HG02973 (cell line): ENCODE measurements at regions not wholly inside any gene's neighbourhood (a gene's known extent, or its start where the extent isn't known, plus 50 kb on each side); places are given as distances from the start of the nearest gene placed in this dataset.

Experiments used
- ATAC-seq: cut with Tn5 transposase; IDR thresholded peaks from one replicate; pipeline ENCODE4 v1.9.1; 2021; ENCODE audit warnings: moderate library complexity; ENCODE audit not compliant: unreplicated experiment

DNA sequence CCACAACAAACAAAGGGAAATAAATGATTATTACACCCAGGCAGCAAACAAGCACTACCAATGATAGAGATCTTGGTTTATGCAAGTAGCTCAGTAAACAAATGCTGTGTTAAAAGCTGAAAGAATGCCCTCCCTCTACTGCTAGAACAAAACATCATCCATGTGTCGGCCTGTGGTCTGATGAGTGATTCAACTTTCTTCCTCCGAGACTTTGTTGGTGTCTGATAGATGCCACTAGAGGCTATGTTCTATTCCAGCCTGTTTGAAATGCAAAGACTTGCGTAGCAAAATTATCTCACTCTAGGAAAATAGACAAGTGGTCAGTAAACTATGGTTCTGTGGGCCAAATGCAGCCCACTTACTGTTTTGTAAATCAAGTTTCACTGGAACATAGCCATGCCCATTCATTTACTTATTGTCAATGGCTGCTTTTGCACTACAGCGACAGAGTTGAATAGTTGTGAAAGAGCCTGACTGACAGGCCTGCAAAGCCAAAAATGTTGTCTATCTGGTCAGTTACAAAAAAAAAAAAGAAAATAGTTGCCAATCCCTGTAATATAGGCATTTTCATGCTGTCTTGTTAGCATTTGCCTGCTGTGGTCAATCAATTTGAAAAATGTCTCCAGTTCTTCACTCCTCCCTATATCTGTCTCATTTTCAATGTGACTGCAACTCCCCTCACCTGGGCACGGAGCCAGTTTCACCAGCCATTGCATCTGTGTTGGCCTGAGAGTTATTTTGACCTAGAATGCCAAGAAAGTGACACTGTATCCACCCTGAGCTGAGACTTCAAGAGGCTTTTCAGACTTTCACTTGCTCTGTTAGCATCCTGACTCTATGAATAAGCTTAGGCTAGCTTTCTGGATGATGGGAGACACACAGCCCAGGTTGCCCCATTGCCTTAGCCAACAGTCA, 544.6 kb upstream of the BTBD3 start:
- no peak for ATAC-seq

DNA sequence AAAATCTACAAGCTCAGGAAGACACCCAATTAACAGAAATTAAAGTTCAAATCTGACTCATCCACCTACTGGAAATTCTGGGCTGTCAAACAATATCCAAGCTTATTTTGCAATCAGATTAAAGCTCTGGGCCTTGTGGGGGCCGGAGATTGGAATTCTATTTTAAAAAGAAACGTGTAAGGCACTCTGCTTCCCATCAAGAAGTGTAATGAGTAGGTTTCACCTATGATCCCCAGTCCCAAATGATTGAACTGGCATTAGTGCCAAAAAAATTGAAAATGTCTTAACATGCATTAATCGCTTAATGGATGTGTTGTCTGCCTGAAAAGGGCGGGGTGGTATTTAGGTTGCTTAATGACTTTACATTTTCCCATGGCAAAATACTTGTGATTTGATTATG, 542.4 kb upstream of the BTBD3 start:
- no peak for ATAC-seq

DNA sequence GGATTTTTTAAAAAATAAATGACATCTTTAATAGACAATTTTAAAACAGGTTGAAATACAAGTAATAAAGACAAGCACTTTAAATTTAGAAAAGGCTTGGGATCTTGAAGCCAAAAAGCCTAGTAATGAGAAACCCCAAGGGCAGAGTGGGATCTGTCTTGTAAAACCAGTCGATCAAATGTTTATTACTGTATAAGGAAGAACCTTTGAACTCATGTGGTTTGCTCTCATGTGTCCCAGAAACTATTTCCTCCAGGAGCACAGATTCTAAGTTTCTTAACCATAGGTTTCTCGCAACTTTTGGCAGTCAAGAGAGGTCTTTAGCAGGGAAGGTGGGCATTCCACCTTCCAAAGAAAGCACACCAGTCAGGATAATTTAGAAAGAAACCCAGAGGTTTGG, 541.7 kb upstream of the BTBD3 start:
- ATAC-seq = no peak

DNA sequence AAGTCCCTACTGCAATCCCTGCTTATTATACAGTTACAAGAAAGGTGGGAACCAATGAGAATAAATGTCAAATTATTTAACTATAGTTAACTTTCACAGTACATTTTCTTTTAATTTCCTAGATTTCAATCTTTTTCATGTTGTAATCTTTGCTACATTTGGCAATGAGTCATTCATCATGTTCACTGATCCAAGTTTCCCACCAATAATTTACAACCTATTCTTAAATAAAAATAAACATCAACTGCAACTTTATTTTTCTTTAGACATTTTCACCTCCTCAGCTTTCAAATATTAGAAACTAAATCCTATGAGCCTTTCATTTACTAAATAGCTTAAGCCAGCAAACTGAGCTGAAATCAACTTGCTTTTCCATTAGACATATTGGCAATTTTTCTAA, 541.3 kb upstream of the BTBD3 start:
- ATAC-seq = no peak

DNA sequence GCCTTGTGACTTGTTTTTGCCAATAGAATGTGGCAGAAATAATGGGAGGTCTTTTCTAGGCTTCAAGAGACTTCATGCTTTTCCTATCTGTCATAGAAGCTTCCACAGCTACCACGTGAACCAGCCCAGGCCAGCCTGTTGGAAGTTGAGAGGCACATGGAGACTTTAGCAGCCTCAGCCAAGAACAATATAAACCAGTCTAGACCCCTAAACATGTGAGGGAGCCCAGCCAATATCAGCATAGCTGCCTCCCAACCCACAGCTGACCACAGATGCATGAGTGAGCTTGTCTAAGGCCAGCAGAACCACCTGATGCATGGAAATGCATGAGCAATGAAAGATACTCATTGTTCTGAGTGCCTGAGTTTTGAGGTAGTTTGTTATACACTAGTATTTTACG, 540.7 kb upstream of the BTBD3 start:
- ATAC-seq = no peak

DNA sequence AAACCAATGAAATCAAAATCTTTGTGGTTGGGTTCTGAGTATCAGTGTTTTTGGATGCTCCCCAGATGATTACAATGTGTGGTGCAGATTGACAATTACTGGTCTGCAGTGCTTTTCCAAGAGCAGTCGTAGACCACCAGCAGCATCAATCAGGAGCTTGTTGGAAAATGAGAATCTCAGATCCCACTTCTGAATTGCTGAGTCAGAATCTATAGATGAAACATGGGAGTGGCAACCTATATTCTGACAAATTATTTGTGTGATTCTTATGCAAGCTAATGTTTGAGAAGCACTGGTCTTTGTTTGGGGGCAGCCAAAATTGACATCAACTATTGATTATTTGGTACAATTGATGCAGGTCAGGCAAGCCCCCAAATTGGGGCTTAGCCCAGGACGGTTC, 539.9 kb upstream of the BTBD3 start:
- ATAC-seq = no peak

DNA sequence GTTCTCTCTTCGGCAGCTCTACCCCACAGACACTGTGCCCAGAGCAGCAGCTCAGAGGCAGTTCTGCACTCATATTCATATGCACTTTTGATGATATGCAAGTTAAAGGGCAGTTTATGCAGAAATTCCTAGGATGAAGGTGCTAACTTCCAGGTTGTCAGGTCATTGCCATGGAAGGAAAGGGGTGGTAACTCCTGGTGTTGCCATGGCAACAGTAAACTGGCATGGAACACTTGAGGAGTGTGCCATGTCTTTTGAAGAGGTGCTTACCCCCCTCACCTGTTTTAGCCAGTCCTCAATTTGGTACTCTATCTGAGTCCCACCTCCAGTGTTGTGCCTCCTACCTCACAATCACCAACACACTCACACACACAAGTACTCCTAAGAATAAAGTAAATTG, 539.4 kb upstream of the BTBD3 start:
- ATAC-seq = no peak

DNA sequence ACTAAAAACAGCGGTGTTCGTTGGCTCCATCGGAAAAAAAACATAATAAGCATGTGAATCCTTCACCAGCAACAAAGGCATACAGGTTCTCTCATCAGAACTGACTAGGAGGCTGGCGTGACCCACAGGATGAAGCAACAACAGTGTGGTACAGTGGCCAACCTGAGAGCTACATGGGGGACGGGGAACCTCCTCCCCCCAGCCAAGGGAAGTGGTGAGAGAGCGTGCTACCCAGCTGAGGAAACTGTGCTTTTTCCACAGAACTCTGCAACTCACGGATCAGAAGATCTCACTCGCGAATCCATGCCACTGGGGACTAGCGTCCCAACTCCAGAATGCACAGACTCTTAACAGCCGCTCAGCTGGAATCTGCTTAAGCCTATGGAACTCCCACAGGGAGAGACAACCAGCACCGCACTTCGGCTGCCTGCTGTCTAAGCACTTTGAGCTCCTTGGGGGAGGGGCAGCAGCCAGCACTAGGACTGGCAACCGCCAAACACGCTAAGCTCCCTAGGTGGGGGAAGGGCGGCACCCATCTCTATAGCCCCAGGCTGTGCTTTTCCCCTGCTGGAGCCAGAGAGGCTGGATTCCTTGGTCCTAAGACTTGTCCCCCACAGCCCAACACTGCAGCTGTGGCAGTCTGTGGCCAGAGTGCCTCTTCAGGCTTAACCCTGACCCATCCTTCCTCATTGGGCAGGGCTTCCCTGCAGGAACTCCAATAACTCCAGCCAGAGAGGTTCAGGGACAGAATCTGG, 538.3 kb upstream of the BTBD3 start:
- no peak for ATAC-seq

DNA sequence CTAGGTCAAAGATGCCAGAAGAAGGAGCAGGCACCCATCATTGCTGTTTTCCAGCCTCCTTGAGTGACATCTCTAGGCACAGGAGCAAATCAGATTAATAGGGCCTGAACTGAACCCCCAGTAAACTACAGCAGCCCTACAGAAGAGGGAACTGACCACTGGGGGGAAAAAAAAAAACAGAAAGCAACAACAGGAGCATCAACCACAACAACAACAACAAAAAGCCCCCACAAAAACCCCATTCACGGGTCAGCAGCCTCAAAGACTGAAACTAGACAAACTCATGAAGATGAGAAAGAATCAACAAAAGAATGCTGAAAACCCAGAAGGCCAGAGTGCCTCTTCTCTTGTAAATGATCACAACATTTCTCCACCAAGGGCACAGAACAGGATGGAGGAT, 537.4 kb upstream of the BTBD3 start:
- no peak for ATAC-seq

DNA sequence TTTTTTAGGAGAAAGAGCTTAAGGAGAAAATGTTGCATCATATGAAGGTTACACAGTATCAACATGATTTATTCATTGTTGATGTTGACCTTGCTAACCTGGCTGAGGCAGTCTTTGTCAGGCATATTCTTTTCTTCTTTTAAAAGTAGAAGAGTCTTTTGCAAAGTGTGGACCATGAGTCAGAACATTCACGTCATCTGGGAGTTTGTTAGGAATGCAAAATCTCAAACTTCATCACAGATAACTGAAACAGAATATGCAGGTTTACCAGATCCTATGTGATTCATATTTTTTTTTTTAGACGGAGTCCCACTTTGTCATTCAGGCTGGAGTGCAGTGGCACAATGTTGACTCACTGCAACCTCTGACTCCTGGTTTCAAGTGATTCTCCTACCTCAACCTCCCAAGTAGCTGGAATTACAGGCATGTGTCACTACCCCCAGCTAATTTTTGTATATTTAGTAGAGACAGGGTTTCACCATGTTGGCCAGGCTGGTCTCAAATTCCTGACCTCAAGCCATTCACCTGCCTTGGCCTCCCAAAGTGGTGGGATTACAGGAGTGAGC, 530.4 kb upstream of the BTBD3 start:
- ATAC-seq = no peak

DNA sequence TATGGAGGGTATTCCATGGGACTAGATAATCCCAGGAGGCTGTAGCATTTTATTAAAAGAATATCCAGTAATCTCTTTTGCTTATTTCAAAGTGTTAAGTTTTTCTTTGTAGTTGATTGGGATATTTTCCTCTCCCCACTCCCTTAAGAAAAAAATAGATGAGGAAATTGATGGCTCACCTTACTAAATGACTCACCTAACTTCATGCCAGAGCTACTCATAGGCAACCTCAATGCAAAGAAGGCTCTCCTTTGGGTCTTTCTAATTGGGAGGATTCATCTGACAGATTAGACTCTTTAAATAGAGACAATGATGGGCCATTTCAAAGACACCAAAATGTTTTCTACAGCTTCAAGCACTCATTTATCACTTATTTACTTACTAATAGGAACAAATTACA, 528.5 kb upstream of the BTBD3 start:
- ATAC-seq = no peak

DNA sequence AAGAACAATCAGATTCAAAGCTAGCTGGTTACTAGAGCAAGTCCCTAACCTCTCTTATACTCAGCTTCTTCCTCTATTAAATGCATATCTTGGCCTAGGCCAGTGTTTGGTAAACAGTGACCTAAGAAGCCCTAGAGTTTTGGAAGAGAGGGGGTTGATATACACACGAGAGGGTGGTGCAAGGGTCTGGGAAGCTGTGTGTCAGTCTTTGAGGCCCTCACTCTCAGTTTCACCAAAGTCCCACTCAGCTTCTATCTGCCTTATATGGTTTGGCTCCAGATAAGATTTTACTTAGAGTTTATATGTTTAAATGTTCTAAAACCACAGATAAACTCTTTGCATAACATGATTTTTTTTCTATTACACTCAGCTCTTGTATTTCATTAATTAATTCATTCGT, 526.1 kb upstream of the BTBD3 start:
- ATAC-seq = no peak

DNA sequence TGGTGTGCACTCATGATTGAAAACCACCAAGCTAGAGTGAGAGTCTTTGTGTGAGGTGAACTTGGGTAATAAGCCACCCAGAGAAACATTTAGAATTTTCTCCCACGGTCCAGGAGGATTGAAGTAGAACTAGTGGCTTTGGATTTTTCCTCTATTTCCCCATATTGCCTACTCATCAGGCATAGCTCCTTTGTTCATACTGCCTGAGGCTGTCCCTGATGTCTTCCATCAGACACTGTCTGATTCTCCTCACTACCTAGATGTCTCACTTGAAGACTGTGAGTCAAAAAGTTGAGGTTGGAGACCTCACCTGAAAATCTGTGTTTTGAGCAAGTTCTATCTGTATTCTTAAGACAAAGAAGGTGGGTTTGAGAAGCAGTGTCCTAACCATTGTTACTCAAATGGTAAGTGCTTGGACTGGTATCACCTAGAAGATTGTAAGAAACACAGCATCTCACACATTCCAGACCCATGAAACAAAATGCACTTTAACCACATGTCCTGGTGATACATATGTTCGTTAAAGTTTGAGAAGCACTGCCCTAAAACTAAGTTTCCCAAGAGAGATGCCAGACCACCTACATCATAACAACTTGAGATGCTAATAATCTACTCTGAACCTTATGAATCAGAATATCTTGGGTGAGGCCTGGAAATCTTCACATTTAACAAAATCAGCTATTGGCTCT, 523.4 kb upstream of the BTBD3 start:
- no peak for ATAC-seq

DNA sequence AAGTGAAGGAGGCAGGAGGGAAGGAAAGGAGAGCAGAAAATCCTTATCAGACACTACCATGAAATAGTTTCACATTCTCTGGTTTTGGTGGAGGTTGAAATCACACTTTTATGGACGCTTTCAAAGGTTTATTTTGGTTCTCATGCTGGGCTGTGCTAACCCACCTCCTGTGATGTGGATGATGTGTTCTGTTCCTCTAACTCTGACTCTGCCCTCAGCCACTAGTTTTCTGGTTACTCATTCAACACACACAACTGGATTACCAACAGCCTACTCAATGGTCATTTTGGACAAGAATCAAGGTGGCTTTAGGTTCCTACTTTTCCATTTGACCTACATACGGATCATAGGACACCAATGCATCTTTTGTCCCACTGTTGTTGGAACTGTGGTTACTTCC, 522.1 kb upstream of the BTBD3 start:
- ATAC-seq = no peak

DNA sequence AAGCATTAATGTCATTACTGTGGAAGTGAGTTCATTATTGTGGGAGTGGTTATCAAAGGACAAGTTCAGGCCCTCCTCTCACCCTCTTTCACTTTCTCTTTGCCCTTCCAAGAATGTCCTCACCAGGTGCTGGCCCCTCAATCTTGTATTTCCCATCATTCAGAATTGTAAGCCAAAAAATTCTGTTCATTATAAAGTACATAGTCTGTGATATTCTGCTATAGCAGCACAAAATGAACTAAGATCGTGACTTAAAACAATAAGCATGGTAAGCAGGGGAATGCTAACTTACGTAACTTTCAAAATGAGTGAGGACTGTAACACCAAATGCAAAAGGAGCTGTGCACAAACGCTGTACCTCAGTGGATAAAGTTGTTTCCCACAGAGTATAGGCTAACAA, 515.7 kb upstream of the BTBD3 start:
- ATAC-seq = no peak

DNA sequence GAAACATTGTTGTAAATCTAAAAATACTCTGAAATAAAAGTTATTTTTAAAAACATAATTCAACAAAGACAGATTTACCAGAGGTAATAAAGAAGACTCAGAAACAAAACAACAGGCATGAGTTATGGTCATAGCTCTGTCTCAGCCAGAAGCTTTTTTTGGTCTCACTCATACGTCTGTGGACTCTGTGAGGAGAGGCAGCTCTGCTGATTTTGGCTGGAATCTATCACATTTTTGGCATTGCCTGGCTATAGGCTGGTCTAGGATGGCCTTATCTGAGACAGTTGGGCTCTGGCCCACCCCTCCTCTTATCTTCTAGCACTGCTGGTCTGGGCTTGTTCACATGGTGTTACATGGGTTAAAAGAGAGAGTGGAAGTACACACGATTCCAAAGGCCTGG, 514.0 kb upstream of the BTBD3 start:
- no peak for ATAC-seq

DNA sequence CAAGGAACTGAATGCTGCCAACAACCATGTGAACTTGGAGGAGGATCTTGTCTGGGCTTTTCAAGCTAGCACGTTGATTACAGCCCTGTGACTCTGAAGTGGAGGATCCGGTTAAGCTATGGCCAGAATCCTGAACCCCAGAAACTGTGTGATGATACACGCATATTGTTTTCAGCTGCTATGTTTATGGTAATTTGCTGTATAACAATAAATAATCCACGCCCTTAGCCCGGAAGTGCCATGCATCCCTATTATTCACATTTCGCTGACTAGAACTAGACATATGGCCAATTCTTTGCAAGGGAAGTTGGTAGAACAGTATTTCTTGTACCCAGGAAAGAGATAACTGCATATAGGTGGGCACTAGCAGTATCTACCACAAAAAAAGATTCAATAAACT, 510.8 kb upstream of the BTBD3 start:
- no peak for ATAC-seq

DNA sequence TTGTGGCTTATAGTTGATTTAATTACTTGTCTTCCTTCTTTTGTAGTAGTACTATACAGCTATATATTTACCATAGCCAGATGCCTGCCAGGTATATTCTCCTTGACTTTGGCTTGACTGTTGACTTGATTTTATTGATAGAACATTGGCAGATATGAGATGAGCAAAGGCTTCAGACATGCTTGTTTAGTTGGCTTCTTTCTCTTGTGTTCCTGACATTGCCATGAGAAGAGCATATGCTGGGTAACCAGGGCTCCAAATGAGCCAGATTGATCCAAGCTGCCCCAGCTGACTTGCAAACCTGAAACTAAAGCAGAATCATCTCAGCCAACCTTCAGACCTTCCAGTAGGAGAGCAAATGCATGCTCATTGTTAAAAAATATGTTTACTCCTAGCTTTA, 508.1 kb upstream of the BTBD3 start:
- no peak for ATAC-seq

DNA sequence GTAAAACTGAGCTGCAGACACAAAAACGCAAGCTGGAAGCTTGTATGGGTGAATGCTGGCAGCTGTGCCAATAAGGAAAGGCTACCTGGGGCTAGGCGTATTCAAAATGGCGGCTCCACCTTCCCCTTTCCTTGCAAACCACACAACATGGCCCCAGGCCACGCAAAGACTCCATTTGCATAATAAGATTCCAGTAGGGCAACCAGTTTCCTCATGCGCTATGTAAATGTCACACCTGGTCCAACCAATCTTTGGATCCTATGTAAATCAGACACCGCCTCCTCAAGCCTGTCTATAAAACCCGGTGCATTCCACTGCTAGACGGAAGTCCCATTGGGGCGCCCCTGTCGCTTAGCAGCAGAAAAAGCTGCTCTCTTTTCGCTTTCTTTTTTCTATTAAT, 505.9 kb upstream of the BTBD3 start:
- no peak for ATAC-seq

DNA sequence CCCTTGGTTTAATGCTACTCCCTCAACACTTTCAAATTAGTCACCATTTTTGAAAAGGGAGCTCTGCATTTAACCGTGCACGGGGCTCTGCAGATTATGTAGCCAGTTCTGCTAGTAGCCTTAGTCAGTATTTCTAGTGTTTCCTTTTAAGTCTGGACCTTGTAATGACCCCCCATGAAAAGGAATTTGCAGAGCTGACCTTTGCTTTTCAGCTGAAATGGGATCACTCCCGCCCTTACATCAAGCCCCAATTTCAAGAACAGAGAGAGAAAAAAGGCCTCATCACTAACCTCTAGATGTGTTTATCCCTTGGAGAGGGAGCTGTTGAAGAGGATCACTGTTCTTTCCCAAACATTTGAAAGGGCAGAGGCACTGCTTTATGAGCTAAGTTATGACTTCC, 490.7 kb upstream of the BTBD3 start:
- no peak for ATAC-seq

DNA sequence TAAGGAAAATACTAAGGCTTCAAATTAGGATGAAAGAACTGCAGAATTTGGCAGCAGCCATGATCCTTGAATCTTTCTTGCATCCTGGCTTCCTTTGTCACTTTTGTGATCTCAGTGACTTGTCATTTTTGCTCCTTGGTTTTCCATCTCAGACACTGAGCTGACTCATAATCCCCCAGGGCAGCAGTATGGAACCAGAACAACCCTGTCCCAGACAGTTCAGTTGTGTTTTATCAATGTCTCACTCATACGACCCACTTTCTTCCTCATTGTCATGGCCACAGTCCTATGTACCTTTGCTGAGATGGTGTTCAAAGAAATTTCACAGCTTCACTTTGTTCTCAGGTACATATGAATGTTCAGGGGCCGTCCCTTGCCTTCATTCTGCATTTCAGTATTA, 488.5 kb upstream of the BTBD3 start:
- ATAC-seq = no peak
